Fibroblast of mammary gland (primary cell): ENCODE measurements at regions not wholly inside any gene's neighbourhood (a gene's known extent, or its start where the extent isn't known, plus 50 kb on each side); places are given as distances from the start of the nearest gene placed in this dataset.
A peak's percentile ranks its signal among the peaks of the same experiment; 100 is the strongest.

ENCODE experiments used
- DNase-seq: peaks from one replicate; pipeline ENCODE4 v3.0.0-alpha.2; 2010; ENCODE audit warnings: low read depth
- H3K4me3 ChIP-seq: 2 replicates; pipeline ENCODE4 v1.5.1; 2011; ENCODE audit warnings: low read depth, mild to moderate bottlenecking, low read length, moderate library complexity; ENCODE audit not compliant: control insufficient read depth
- TF ChIP-seq, protein P1 (sequence below): conservative IDR thresholded peaks from 2 replicates; pipeline ENCODE4 v1.5.1; 2011; ENCODE audit warnings: low read depth, low read length, inconsistent platforms; ENCODE audit not compliant: control insufficient read depth, insufficient read depth

DNA sequence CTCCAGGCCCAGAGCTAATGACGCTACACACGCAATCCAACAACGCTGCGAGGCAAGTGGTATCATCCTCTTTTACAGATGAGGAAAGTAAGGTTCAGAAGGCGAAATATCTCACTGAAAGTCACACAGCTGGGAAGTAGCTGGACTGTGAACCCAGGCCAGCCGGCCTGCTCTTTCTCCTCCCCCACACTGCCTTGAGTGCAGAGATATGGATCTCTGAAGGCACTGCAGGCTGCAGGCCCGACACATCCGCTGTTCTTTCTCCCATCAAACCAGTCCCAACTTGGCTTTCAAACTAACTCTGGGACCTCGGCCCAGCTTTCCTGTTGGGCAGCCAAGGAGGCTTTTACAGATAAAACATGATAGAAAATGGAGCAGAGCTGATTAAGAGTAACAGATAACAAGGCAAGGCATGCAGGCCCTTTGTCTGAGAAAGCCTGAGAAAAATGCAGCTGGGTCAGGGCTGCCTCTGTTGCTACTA, 64.0 kb upstream of the PTPRJ start:
- TF ChIP-seq, protein P1, sequence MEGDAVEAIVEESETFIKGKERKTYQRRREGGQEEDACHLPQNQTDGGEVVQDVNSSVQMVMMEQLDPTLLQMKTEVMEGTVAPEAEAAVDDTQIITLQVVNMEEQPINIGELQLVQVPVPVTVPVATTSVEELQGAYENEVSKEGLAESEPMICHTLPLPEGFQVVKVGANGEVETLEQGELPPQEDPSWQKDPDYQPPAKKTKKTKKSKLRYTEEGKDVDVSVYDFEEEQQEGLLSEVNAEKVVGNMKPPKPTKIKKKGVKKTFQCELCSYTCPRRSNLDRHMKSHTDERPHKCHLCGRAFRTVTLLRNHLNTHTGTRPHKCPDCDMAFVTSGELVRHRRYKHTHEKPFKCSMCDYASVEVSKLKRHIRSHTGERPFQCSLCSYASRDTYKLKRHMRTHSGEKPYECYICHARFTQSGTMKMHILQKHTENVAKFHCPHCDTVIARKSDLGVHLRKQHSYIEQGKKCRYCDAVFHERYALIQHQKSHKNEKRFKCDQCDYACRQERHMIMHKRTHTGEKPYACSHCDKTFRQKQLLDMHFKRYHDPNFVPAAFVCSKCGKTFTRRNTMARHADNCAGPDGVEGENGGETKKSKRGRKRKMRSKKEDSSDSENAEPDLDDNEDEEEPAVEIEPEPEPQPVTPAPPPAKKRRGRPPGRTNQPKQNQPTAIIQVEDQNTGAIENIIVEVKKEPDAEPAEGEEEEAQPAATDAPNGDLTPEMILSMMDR: no peak
- H3K4me3 ChIP-seq: no peak overlapping the region
- no peak for DNase-seq

DNA sequence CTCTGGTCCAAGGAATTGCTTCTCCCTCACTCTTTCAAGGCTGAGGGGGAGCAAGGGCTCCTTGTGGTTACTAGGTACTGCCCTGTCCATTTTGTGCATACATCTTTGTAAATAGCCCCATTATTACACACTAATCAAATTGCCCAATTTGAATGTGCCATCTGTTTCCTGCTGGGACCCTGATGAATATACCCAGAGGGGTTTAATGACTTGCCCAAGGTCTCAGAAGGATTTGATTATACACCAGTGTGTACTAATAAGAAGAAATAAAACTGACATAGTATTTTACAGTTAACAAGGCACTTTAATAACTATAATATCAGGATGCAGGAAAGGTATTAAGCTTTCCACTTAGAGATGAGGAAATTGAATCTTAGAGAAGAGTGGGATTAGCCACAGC, 64.6 kb upstream of the PTPRJ start:
- TF ChIP-seq, protein P1: no peak
- H3K4me3 ChIP-seq: no peak overlapping the region
- DNase-seq: no peak

DNA sequence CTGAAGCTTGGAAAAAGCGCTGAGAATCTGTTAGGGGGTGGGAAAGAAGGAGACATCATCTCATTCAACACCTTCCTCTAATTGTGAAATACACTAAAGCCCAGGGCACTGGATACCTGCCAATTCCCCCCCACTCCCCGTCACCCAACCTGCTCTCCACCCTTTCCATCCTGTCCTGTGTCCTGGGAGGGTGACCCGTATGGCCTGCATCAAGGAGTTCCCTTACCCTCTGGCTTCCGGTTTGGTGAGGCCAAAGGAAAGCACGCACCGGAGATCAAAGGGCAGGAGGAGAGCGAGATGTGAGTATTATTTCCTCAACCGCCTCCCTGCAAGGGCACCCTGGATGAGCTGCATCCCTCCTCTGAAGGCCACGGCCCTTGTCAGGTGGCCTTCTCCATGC, 65.0 kb upstream of the PTPRJ start:
- DNase-seq: no peak
- H3K4me3 ChIP-seq: no peak overlapping the region
- TF ChIP-seq, protein P1: no peak

DNA sequence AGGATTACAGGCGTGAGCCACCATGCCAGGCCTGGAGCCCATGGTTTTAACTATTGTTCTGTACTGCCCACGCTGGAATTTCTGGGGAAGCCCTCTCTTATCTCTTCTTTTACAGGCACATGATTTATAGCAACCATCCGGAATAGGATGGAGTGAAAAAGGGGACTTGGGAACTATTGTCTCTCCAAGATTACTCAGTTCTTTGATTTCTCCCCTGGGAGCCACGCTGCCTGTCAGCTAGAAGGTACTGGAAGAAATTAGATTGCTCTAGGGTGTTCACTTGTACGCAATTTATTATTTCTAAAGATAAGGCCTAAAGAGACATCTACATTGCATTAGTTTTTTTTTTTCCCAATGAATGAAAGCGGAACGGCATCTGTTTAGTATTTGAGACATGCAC, 65.6 kb upstream of the PTPRJ start:
- H3K4me3 ChIP-seq: no peak overlapping the region
- DNase-seq: no peak
- TF ChIP-seq, protein P1: no peak

DNA sequence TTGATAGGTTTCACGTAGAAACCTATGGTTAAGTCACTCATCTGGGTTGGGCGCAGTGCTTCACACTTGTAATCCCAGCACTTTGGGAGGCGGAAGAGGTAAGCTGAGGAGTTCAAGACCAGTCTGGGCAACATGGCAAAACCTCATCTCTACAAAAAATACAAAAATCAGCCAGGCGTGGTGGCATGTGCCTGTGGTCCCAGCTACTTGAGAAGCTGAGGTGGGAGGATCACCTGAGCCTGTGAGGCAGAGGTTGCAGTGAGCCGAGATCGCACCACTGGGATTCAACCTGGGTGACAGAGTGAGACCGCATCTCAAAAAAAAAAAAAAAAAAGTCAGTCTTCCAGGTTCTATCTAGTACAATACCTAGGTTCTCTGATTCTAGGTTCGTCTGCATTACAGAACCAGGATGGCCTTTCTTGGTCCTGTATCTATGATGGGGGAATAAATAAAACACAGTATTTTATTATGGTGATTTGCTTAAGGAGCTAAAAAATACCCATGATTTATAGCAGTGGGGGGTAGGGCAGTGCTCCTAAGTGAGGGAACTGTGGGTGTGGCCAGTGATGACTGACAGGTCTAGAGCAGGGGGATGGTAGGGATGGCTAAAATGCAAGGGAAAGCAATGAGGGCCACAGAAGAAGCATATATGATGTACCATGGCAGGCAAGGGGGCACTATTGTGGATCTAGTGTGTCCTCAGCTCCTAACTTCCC, 65.5 kb upstream of the NUP160 start:
- TF ChIP-seq, protein P1: no peak
- no peak overlapping the region for H3K4me3 ChIP-seq
- no peak for DNase-seq

DNA sequence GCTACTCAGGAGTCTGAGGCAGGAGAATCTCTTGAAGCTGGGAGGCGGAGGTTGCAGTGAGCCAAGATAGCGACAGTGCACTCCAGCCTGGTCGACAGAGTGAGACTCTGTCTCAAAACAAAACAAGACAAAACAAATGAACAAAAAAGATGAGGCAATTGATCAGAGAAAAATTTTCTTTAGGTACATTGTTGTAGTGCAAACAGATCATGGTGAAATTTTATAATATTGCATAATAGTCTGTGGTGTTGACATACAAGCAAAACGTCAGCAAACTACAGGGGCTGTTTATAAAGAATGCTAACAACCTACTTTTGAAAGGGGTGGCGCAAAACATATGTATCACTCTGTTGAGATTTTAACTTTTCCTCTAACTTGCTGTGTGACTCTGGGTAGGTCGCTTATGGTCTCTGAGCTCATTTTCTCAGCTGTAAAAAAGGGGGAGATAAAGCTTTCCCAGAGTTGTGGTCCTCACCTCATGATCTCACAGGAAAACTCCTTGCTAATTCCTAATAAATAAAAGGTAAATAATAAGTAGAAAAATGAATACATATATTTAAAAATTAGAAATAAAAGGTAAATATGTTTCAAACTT, 64.8 kb upstream of the NUP160 start:
- DNase-seq: peak; percentile 39
- no peak overlapping the region for H3K4me3 ChIP-seq
- TF ChIP-seq, protein P1: no peak
